GM18517 (cell line): ENCODE measurements at regions not wholly inside any gene's neighbourhood (a gene's known extent, or its start where the extent isn't known, plus 50 kb on each side); places are given as distances from the start of the nearest gene placed in this dataset.
"Not testable (repeated sequence)": the region's sequence is repeated elsewhere in the genome, so short reads cannot be mapped to it uniquely, and the experiment has no call there.

Source experiments
- ATAC-seq: cut with Tn5 transposase; IDR thresholded peaks from one replicate; pipeline ENCODE4 v1.9.1; 2021; ENCODE audit warnings: mild to moderate bottlenecking, moderate library complexity; ENCODE audit not compliant: unreplicated experiment

- no peak for ATAC-seq
Measured at GRCh38 chr12:30378307-30378706, 317.4 kb downstream of the IPO8 start.

- no peak for ATAC-seq
Measured at GRCh38 chr12:30364822-30365221, 330.8 kb downstream of the IPO8 start.

DNA sequence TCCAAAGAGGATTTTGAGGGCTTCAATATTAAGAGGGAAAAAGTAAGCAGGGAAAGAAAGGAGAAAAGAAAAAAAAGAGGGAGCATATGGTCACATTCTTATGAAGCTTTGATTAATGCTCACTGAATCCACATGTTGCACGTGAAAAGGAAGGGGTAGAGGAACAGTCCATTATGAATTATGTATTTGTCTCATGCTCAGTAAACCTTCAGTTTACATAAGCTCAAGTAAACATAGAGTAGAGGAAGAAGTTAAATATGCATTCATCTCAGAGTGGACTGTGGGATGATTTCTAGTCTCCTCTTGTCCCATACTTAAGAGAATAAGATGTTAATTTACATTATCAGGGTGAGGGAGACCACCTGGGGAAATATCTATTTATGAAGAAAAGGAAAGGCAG, 334.5 kb downstream of the IPO8 start:
- ATAC-seq: no peak

GRCh38 chr12:30358671-30359070, 337.0 kb downstream of the IPO8 start:
- ATAC-seq: no peak

DNA sequence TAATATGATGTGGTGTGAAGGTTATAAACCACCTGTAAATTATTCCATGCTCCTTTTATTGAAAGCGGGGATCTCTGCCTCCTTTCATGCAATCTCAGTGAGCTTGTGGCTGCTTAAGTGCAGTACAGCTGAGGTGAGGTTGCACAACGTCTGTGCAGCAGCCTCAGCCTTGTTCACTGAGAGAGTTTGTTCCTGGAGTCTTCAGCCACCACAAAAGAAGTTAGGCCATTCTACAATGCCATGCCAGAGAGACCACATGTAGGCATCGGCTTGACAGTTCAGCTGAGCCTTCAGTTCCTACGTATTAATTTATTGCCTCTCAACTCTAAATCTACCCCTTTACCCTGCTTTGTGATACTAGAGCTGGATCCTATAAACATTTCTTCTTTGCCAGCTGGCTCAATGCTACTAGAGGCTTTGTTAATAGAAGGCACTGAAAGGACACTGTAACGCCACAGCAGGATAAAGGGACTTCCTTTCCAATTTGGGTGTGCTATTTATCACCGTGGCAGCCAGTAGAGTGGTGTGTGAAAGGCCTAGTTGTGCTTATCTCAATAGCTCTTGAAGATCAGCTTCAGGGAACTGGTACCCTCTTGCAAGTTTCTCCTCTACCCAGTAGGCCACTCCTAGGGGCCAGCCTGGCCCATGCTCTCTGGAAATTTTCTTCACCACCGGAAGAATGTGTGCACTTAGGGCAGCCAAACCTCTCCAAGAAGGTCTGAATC, 337.7 kb downstream of the IPO8 start:
- ATAC-seq: no peak

DNA sequence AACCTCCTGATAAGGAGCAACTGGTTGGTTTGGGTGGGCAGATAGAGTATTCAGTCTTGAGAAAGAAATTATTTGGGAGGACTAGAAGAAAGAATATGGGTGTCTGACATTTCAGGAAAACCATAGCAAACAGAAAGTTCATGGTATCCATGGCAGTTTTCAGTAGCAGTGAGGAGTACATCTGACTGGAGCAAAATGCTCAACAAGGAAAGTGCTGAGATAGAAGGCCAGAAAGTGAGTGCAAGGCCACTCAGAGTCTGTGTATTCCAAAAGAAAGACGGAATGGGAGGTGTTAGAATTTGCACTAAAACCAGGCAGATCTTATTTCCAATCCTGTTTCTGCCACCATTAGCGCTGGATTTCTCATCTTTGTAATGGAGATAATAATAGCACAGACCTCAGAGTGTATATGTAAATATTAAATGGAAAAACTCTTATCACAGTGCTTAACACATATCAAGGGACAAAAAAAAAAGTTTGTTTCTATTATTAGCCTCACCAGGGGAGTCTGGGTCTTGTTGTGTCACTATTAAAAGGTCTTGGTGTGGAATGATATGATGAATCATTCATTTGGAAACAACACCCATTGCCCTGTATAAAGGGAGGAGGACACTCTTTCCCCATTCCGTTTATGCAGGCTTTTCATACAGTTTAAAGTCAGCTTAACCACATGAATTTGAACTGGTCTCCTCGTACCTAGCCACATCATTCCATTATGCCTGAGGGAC, 349.8 kb downstream of the IPO8 start:
- no peak for ATAC-seq

DNA sequence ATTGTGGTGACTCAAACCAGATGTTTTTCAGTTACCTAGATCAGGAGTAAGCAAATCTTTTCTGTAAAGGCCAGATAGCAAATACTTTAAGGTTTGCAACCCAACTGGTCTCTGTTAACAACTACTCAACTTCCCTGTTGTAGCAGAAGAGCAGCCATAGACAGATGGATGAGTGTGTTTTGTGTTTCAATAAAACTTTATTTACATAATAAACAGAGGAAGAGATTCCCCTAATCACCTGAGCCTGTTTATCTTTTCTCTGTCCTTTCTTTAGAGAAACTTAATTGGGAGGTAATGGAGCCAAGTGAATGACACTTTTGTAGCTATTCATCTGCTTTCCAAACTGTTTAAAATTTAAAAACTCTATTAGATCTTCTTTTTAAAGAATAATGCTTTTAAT, 365.1 kb downstream of the IPO8 start:
- no peak for ATAC-seq

DNA sequence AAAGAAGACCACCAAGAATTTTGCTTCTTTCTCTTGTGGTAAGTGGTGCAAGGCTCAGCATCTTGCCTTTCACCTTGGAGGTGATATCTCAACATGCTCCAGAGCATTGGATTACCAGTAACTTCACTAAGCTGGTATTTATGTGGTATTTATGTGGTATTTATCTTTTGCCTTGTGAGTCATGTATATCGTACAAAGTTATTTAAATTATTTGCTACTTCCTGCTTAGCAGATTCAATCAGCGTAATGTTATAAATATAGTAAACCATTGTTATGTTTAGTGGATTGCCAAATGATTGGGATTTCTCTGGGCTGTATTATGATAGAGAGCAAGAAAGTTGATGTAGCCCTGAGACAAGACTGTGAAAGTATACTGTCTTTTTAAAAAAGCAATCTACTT, 366.4 kb downstream of the IPO8 start:
- no peak for ATAC-seq

GRCh38 chr12:30323008-30323407, 372.7 kb downstream of the IPO8 start:
- no peak for ATAC-seq

GRCh38 chr12:30320561-30320960, 375.1 kb downstream of the IPO8 start:
- no peak for ATAC-seq

GRCh38 chr12:30314506-30315100, 381.1 kb downstream of the IPO8 start:
- ATAC-seq: no peak

DNA sequence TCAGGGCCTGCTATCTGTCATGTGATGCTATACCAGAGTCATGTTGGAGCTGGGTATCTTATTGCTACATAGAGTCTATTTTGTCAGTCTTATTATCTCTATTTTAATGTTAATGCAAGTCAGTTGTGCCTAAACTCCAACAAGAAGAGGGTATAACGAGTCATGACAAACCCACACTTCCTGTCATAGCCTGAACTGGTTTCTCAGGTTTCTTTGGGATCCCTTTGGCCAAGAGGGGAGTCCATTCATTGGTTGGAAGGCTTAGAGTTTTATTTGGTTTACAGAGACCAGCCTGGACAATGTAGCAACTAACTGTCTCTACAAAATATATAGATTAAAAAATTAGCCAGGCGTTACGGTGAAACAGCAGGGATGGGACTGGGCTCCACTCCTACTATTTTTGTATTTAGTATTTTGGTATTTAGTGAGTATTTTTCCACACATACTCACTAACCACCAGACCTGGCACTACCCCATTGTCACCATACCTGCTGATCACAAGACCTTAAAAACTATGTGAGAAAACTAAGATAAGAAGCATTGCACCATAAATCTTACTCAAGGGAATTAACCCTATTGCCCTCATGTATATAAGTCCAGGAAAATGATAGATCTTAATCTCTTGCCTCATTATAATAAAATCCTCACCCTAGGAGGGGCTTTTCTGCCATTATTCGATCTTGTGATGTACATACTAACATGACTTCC, 387.5 kb downstream of the IPO8 start:
- no peak for ATAC-seq

GRCh38 chr12:30304528-30304927, 391.1 kb downstream of the IPO8 start:
- no peak for ATAC-seq

- ATAC-seq: no peak
Measured at GRCh38 chr12:30301291-30301690, 394.4 kb downstream of the IPO8 start.

DNA sequence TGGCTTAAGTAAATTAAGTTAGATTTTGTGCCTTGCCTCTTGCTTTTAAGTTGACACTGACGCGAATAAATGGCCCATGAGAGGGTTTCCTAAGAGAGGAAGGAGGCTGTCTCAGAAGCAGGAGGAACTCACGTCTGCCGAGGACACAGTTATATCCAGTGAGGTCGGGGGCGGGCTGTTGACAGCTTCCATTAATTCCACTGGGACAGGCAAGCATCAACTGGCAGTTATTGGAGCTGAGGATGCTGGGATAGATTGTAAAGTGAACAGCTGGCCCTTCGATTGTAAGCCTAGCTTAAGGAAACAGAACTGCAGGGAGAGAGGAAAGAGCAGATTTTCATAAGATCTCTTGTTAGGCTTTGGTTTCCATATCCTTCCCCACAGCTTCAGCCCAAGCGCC, 399.2 kb downstream of the IPO8 start:
- no peak for ATAC-seq

DNA sequence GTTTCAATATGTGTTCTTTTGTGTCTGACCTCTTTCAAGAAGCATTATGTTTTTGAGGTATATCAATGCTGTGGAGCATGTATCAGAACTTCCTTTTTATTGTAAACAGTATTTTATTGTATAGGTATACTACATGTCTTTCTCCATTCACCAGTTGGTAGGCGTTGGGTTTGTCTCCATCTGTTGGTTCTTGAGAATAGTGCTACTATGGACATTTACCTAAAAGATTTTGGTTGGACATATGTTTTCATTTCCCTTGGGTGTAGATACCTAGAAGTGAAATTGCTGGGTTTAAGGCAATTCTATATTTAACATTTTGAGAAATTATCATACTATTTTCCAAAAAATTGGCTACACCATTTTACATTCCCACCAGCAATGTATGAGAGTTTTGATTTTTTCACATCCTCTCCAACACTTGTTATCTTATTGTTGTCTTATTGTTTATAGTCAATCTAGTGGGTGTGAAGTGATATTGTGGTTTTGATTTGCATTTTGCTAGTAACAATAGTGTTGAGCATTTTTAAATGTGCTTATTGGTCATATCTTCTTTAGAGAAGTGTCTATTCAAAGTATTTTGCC, 409.2 kb downstream of the IPO8 start:
- ATAC-seq: no peak

GRCh38 chr12:30278401-30278800, 417.3 kb downstream of the IPO8 start:
- ATAC-seq: no peak

- ATAC-seq: not testable (repeated sequence)
Measured at GRCh38 chr12:30272515-30272914, 423.2 kb downstream of the IPO8 start.

- ATAC-seq: no peak
Measured at GRCh38 chr12:30269496-30269895, 426.2 kb downstream of the IPO8 start.

DNA sequence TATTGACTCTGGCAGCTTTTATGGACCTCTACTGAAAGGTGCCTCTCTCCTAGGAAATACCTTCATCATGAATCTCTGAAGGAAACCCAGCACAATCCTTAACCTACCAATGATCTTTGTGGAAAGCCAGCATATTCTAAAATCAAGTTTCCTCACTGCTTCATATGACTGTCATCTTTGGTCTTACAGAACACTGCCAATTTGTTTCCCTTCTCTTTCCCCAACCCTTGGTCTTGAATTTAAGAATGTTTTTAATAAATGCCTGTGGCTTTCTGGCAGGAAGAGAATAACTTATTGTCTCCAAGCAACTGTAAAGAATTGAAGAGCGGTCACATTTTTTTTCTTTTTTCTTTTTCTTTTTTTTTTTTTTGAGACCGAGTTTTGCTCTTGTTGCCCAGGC, 427.6 kb downstream of the IPO8 start:
- ATAC-seq: no peak

DNA sequence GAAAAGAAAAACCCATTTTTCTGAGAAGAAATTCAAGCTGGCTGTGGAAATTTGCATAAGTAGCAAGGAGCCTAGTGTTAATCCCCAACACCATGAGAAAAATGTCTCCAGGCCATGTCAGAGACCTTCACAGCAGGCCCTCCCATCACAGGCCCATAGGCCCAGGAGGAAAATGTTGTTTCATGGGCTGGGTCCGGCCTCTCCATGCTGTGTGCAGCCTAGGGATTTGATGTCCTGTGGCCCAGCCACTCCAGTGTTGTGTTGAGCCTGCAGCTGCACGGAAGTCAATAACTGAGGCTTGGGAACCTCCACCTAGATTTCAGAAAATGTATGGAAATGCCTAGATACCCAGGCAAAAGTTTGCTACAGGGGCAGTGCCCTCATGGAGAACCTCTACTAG, 432.2 kb downstream of the IPO8 start:
- ATAC-seq: no peak
